Naive thymus-derived CD8-positive, alpha-beta T cell (primary cell): ENCODE measurements at regions not wholly inside any gene's neighbourhood (a gene's known extent, or its start where the extent isn't known, plus 50 kb on each side); places are given as distances from the start of the nearest gene placed in this dataset.
A peak's percentile ranks its signal among the peaks of the same experiment; 100 is the strongest.
"Not testable (repeated sequence)": the region's sequence is repeated elsewhere in the genome, so short reads cannot be mapped to it uniquely, and the experiment has no call there.

Experiments used
- ATAC-seq, 2 donors: fragments of 150-1000 bp; cut with Tn5 transposase in 1 of 2; sonication (Bioruptor Pico), chemical (Tn5 transposase) in 1 of 2; 1 replicate in 1 of 2; 2 replicates in 1 of 2; pipeline ENCODE4 v1.10.0; 2021; ENCODE audit warnings: mild to moderate bottlenecking in 2 of 2, moderate library complexity in 2 of 2
- POLR2A ChIA-PET: fragments of 350-600 bp; sonication (Branson Sonifier 250); formaldehyde crosslinking; loops from one replicate; lab custom pipeline; 2021; ENCODE audit warnings: antibody characterized with exemption; lab: Charles Lee
- DNase-seq, 10 donors: peaks; one replicate each; pipeline versions ENCODE4 v3.0.0 to v3.0.0-alpha.2; 2020 to 2022
- H3K27ac Mint-ChIP-seq, 10 donors: one replicate each; pipeline ENCODE4 v1.8.0; 2020 to 2022; ENCODE audit warnings: mild to moderate bottlenecking in 10 of 10, mixed read lengths in 10 of 10, moderate library complexity in 4 of 10, inconsistent platforms in 1 of 10
- H3K27me3 Mint-ChIP-seq, 5 donors: one replicate each; pipeline ENCODE4 v1.8.0; 2021 to 2022; ENCODE audit warnings: mixed read lengths in 5 of 5
- H3K36me3 Mint-ChIP-seq, 3 donors: one replicate each; pipeline ENCODE4 v1.8.0; 2020 to 2022; ENCODE audit warnings: mixed read lengths in 3 of 3, mild to moderate bottlenecking in 2 of 3, inconsistent platforms in 1 of 3
- H3K4me1 Mint-ChIP-seq, 4 donors: one replicate each; pipeline ENCODE4 v1.8.0; 2021 to 2022; ENCODE audit warnings: mixed read lengths in 4 of 4
- H3K4me3 Mint-ChIP-seq, 10 donors: one replicate each; pipeline ENCODE4 v1.8.0; 2020 to 2022; ENCODE audit warnings: mild to moderate bottlenecking in 10 of 10, mixed read lengths in 10 of 10, moderate library complexity in 6 of 10, inconsistent platforms in 1 of 10
- H3K9me3 Mint-ChIP-seq, 9 donors: one replicate each; pipeline ENCODE4 v1.8.0; 2020 to 2022; ENCODE audit warnings: mixed read lengths in 9 of 9, mild to moderate bottlenecking in 3 of 9, inconsistent platforms in 1 of 9, moderate library complexity in 1 of 9

DNA sequence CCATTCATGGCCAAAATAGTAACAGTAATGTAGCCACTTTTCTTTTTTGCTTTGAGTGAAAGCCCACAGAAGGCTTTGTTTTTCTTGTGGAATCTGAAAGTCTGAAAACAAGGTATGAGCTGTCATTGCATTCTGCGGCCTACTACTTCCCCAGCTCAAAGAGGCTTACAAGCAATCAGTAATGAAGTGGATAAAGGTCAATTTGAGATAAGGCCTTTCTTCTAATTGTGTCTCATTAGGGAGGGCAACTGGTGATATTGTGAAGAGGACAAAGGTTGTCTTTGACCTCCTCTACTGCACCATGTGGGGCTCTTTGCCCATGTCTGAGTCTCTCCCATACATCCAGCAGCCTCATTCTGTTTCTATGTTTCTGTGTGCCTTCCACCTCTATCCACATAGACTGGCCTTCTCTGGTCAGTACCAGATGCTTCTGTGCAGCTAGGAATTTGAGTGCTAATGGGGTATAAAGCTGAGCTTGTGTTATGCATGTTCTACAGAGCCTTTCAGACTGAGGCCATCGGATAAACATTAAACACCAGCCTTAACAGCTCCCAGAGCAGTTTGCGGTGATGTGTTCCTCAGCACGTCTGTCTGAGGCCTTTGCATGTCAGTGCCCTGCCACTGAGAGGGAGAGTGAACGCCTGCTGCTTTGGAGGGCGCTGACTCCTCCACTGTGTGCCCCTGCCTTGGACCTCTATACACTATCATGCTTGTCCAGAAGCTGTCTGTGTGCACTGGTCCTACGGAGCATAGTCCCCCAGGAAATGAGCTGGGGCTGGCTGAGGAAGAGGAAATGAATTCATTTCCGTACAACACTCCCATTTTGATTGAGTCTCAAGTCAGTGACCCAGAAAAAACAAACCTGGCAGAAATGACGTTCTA, 80.2 kb downstream of the SH2D1A start:
- Mint-ChIP-seq H3K9me3 (peaks cover 0 to 9% (median 0%) of the 10 kb centered on the region in 9 donors), H3K4me3 (no peak overlapping the region), H3K27ac (no peak overlapping the region), H3K4me1 (no peaks in the 10 kb centered on the region), H3K36me3 (peaks cover 4 to 15% (median 10%) of the 10 kb centered on the region in 3 donors), H3K27me3 (no peaks in the 10 kb centered on the region)
- POLR2A ChIA-PET, result no interaction called here
- DNase-seq (no peak), ATAC-seq (no peak)

DNA sequence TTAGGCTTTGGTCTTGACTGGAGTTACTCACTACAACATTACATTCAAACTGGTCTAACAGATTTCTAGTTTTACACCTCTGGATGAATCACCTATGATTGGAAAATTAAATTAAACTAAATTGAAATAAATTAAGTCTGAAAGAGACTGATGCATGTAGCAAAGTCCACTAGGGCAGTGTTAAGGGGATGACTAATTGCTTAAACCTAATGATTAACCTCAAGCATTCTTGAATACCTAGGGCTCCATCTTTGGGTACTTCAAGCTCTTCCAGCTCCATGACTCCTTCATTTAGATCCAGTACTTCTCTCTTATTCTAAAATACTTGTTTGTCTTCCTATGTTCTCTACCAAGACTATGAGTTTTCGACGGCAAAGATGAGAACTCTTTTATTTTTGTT, 86.8 kb downstream of the SH2D1A start:
- Mint-ChIP-seq H3K27me3 (no peaks in the 10 kb centered on the region), H3K4me3 (no peak overlapping the region), H3K36me3 (peaks cover 0 to 2% (median 0%) of the 10 kb centered on the region in 3 donors), H3K27ac (no peak overlapping the region), H3K9me3 (no peaks in the 10 kb centered on the region), H3K4me1 (no peaks in the 10 kb centered on the region)
- POLR2A ChIA-PET, result no interaction called here
- ATAC-seq (no peak), DNase-seq (no peak)

DNA sequence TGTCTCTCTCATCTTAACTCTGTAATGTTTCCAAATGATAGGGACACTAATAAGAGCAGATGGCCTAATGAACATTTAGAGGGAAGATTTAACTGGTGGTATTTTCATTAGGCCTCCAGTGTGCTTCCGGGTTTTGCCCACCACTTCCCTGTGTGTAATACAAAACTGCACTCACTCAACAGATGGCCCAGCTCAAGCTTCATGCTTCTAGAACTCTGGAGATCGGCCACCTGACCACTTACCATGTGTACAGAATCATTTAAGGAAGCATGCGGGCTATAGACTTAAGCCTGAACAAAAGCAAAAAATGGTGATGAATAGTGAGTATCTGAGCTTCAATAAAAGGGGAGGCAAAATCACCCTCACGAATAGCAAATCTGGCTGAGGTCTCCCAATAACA, 89.3 kb downstream of the SH2D1A start:
- peaks cover 0 to 2% (median 0%) of the 10 kb centered on the region in 3 donors for H3K36me3 Mint-ChIP-seq
- DNase-seq (no peak), ATAC-seq (no peak)
- no peaks in the 10 kb centered on the region for H3K9me3 Mint-ChIP-seq
- no peaks in the 10 kb centered on the region for H3K4me1 Mint-ChIP-seq
- POLR2A ChIA-PET, result interaction anchor here (0.5 kb wide), 1 partner anchor 335 kb away, joined by 3 read pairs; no protein-coding TSS in a partner anchor
- H3K27me3 Mint-ChIP-seq, result no peaks in the 10 kb centered on the region
- H3K27ac Mint-ChIP-seq, result no peak overlapping the region
- no peak overlapping the region for H3K4me3 Mint-ChIP-seq

DNA sequence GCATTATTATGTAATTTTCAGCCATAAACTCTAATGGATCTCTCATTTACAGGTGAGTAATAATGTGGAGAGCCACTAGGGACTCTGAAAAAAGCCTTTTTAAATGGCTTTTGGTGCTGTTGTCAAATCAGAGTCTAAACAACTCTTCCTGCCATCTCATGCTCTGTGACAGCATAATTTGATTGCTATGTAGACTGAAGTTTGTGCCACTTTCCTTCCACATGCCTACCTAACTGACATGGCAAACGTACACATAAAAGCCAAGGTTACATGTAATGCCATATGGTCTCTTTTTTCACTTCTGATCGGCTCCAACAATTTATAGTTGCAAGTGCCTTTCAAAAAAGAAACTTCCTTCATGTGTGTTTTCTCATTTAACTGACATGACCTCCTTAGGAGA, 94.3 kb downstream of the SH2D1A start:
- ATAC-seq (no peak), DNase-seq (no peak)
- Mint-ChIP-seq H3K4me3 (no peak overlapping the region), H3K9me3 (no peaks in the 10 kb centered on the region), H3K36me3 (peaks cover 0 to 2% (median 0%) of the 10 kb centered on the region in 3 donors), H3K27me3 (no peaks in the 10 kb centered on the region), H3K4me1 (peaks cover 6 to 19% (median 14%) of the 10 kb centered on the region in 4 donors), H3K27ac (no peak overlapping the region)
- POLR2A ChIA-PET, result no interaction called here

DNA sequence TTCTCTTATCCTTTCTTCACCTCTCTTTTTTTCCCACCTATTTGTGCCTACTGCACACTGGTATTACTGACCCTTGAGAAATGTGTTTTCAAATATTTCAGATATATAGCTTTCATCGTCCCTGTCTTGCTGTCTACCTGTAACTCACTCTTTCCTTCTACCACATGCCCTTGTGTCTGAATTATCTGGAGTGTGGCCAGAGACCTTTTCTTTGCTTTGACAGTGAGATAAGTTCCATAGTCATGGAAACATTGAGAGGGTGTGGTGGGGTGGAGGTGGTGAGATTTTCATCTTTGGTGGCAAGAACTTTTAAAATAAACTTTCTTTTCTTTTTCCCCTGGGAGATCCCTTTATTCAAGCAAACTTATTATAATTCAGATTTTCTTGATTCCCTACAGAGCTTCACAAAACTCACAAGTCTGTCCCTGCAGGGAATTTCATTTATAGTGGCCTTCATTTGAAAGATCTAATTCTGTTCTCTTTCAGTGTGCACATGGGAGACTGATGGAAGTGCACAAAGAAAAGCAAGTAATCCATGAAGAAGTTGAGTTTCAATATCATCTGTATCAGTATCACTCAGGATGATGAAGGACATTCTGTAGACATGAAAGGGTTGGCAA, 95.7 kb downstream of the SH2D1A start:
- ATAC-seq (no peak), DNase-seq (no peak)
- peaks cover 0 to 2% (median 0%) of the 10 kb centered on the region in 3 donors for H3K36me3 Mint-ChIP-seq
- H3K27ac Mint-ChIP-seq, result peak overlapping the region in 1 of 10 donors; percentile 2
- no peak overlapping the region for H3K4me3 Mint-ChIP-seq
- H3K4me1 Mint-ChIP-seq, result peaks cover 6 to 19% (median 14%) of the 10 kb centered on the region in 4 donors
- POLR2A ChIA-PET, result no interaction called here
- H3K9me3 Mint-ChIP-seq, result no peaks in the 10 kb centered on the region
- H3K27me3 Mint-ChIP-seq, result no peaks in the 10 kb centered on the region

DNA sequence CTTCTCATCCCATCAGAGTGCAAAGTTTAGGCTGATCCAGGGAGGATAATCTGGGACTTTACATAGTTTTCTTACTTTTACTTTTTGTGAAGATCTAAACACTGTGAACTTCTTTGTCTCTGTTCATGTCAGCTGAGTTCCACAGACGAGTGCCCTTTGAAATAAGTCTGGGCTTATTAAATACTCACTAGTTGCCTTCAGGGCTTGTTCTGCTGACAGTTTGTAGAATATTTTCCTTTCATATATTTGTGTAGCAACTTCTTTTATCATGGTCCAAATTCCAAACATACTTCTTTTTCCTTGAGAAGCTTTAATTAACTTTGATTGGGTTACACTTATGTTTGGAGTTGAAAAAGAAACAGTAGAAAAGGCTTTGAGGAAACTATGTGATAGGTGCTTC, 109.6 kb downstream of the SH2D1A start:
- H3K27me3 Mint-ChIP-seq, result no peaks in the 10 kb centered on the region

DNA sequence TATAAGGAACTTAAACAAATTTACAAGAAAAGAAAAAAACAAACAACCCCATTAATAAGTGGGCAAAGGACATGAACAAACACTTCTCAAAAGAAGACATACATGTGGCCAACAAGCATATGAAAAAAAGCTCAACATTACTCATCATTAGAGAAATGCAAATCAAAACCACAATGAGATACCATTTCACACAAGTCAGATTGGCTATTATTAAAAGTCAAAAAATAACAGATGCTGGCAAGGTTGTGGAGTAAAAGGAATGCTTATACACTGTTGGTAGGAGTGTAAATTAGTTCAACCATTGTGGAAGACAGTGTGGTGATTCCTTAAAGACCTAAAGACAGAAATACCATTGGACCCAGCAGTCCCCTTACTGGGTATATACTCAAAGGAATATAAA, 113.5 kb downstream of the SH2D1A start:
- H3K4me1 Mint-ChIP-seq, POLR2A ChIA-PET, H3K9me3 Mint-ChIP-seq, H3K27me3 Mint-ChIP-seq, DNase-seq, H3K4me3 Mint-ChIP-seq, ATAC-seq, H3K36me3 Mint-ChIP-seq: not testable (repeated sequence)
- H3K27ac Mint-ChIP-seq, result peak overlapping the region in 1 of 10 donors; percentile 34

More for the DNA sequence above, 109.6 kb downstream of the SH2D1A start:
- POLR2A ChIA-PET, result no interaction called here
- DNase-seq (no peak), ATAC-seq (no peak)
- Mint-ChIP-seq H3K36me3 (no peaks in the 10 kb centered on the region), H3K4me1 (no peaks in the 10 kb centered on the region), H3K27ac (no peak overlapping the region), H3K9me3 (no peaks in the 10 kb centered on the region), H3K4me3 (no peak overlapping the region)

DNA sequence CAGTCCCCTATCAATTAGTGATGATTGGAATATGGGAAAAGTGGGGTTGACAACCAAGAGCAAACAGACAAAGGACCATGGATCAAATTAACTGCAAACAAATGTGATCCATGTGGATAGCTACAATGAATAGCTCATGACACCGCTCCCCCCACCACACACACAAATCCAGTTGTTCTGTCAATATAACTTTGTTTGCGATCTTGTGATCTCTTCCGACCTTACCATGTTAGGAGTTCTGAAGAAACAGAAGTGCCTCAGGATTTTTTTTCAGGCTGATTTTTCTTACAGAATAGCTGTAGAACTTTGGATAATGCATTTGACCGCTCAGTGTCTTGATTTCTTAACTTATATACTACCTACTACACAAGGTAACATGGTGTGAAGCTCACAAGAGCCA, 116.6 kb downstream of the SH2D1A start:
- no peak for DNase-seq
- H3K27ac Mint-ChIP-seq, result no peak overlapping the region
- ATAC-seq, result no peak
- H3K9me3 Mint-ChIP-seq, result no peaks in the 10 kb centered on the region
- H3K36me3 Mint-ChIP-seq, result no peaks in the 10 kb centered on the region
- no peak overlapping the region for H3K4me3 Mint-ChIP-seq
- H3K27me3 Mint-ChIP-seq, result no peaks in the 10 kb centered on the region
- POLR2A ChIA-PET, result no interaction called here
- H3K4me1 Mint-ChIP-seq, result no peaks in the 10 kb centered on the region

DNA sequence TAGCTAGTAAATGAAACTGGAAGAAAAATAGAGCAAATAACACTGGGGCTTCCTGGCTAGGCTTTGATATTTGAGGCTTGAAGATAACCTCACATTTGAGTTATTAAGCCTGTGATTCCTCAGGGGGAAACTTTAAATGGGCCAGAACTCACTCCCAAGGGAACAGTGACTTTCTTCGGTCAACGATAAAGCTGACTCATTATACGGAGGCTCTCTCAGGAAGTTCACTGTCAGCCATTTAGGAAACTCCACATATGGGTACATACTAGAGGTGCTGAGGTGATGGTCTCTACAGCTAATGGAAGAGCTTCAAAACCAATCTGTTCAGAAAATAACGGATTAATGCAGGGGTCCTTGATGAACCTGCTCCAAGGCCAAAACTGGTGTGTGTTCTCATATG, 120.8 kb downstream of the SH2D1A start:
- Mint-ChIP-seq H3K36me3 (no peaks in the 10 kb centered on the region), H3K4me1 (no peaks in the 10 kb centered on the region), H3K27me3 (no peaks in the 10 kb centered on the region), H3K4me3 (no peak overlapping the region), H3K27ac (no peak overlapping the region), H3K9me3 (no peaks in the 10 kb centered on the region)
- ATAC-seq (no peak), DNase-seq (no peak)
- POLR2A ChIA-PET, result no interaction called here

DNA sequence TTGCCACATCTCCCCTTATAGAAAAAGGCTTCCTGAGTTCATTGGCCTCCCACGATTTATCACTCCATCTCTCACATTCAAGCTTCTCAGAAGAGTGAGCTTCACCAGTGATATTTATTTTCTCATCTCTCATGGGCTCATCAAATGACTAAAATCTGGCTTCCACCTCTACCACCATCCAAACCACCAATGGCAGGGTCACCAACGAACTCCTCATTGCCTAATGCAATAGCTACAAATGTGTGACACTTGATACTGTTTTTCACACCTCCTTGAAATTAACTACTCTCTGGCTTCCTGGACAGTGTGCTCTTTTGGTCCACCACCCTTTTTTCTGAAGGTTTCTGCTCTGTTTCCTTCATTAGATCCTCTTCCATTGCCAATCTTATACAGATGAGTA, 129.0 kb downstream of the SH2D1A start:
- Mint-ChIP-seq H3K27me3 (peaks cover 0 to 4% (median 0%) of the 10 kb centered on the region in 5 donors), H3K27ac (no peak overlapping the region), H3K4me3 (no peak overlapping the region), H3K4me1 (no peaks in the 10 kb centered on the region), H3K9me3 (no peaks in the 10 kb centered on the region), H3K36me3 (no peaks in the 10 kb centered on the region)
- no peak for ATAC-seq
- POLR2A ChIA-PET, result no interaction called here
- no peak for DNase-seq

DNA sequence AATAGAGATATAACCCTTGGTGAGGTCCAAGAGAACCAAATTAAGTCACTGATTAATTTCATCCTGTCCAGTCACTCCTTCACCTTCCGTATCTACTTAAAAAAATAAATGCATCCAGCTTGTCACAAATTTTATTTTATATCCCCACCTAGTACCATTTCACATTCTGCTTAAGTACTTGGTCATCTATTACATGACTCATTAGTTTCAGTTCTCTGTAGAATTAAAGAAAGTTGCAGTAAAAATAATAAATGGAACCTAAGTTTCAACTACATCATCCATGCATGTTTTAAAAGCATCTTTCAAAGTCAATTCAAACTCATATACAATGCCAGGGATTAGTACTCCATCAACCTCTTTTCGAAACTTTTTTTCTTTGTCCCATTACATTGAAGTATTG, 130.2 kb downstream of the SH2D1A start:
- ATAC-seq (no peak), DNase-seq (no peak)
- peaks cover 0 to 4% (median 0%) of the 10 kb centered on the region in 5 donors for H3K27me3 Mint-ChIP-seq
- H3K36me3 Mint-ChIP-seq, result no peaks in the 10 kb centered on the region
- no peak overlapping the region for H3K4me3 Mint-ChIP-seq
- H3K27ac Mint-ChIP-seq, result no peak overlapping the region
- no peaks in the 10 kb centered on the region for H3K4me1 Mint-ChIP-seq
- POLR2A ChIA-PET, result no interaction called here
- H3K9me3 Mint-ChIP-seq, result no peaks in the 10 kb centered on the region

DNA sequence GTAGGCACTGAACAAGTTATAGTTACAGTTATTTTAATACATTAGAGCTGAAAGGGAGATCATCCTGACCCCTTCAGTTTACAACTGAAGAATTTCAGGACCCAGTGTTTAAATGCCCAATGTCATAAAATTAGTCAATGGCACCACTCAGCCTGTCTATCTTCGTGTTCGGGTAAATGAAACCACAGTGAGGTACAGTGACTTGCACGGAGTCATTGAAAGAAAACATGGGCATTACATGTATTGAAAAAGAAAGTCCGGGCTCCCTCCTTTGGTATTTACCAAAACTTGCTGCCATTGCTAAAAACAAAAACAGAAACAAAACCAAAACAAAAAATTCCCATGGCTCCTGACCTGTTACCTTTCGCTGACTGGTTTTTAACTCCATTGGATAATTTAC, 131.7 kb downstream of the SH2D1A start:
- Mint-ChIP-seq H3K36me3 (no peaks in the 10 kb centered on the region), H3K4me3 (no peak overlapping the region), H3K27me3 (peaks cover 0 to 4% (median 0%) of the 10 kb centered on the region in 5 donors), H3K9me3 (no peaks in the 10 kb centered on the region), H3K4me1 (no peaks in the 10 kb centered on the region), H3K27ac (no peak overlapping the region)
- ATAC-seq (no peak), DNase-seq (no peak)
- POLR2A ChIA-PET, result no interaction called here

DNA sequence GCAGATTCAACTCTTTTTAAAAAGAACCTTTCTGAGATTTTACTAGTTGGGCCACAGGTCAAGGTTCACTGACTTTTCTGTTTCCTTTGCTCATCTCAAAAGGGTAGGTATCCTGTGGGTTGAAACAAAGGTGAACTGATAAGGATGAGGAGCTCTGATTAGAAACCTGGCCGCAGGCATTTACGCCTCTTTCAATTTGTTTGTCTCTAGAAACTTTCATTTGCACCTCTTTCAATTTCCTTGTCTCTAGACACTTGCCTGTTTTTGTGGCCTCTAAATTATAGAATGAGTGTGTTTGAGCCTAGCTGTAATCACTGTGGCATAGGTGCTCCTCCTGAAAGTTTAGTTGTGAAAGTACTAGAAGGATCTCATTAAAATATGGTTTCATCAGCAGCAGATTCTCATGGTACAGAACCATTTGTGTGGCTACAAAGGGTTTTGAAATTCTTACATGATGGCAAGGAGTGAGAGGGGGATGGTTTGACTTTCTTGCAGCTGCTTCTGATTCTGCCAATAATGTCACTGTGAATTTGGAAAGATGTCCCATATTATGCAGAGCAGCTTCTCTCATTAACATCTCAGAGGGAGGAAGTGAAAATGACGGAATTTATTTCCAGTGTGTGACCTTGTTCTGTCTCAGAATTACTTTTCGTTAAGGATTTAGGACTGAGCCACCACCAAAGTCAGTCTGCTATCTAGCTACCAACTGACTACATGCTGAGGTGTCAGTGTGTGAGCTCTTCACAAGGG, 142.2 kb downstream of the SH2D1A start:
- H3K36me3 Mint-ChIP-seq, result peaks cover 0 to 3% (median 0%) of the 10 kb centered on the region in 3 donors
- H3K4me3 Mint-ChIP-seq, result no peak overlapping the region
- DNase-seq, result no peak
- peaks cover 0 to 2% (median 0%) of the 10 kb centered on the region in 4 donors for H3K4me1 Mint-ChIP-seq
- H3K9me3 Mint-ChIP-seq, result no peaks in the 10 kb centered on the region
- no peaks in the 10 kb centered on the region for H3K27me3 Mint-ChIP-seq
- H3K27ac Mint-ChIP-seq, result no peak overlapping the region
- no peak for ATAC-seq
- POLR2A ChIA-PET, result no interaction called here
